IMR-90 (cell line): ENCODE measurements at regions not wholly inside any gene's neighbourhood (a gene's known extent, or its start where the extent isn't known, plus 50 kb on each side); places are given as distances from the start of the nearest gene placed in this dataset.
"Not testable (repeated sequence)": the region's sequence is repeated elsewhere in the genome, so short reads cannot be mapped to it uniquely, and the experiment has no call there.

Source experiments
- ATAC-seq: fragments of 200-7000 bp; cut with Tn5 transposase; 2 replicates; pipeline ENCODE4 v1.9.1; 2020; ENCODE audit warnings: low read depth, mild to moderate bottlenecking, moderate library complexity
- BruUV-seq: library from RNA; stranded (reverse); fragments of 400-500 nt; replicated peaks from 2 replicates; lab custom pipeline; 2021; lab: Mats Ljungman, UMichigan
- CTCF ChIA-PET: fragments of 300-600 bp; formaldehyde crosslinking; extraction: SDS; loops from one replicate; lab custom pipeline; 2021; ENCODE audit warnings: antibody characterized with exemption; lab: Yijun Ruan, JAX
- POLR2A ChIA-PET: fragments of 300-600 bp; sonication (Branson Sonifier 250); formaldehyde crosslinking; loops from one replicate; lab custom pipeline; 2022; ENCODE audit warnings: antibody characterized with exemption; ENCODE audit not compliant: unreplicated experiment; lab: Charles Lee
- DNase-seq: peaks from one replicate; pipeline ENCODE4 v3.0.0; 2013
- H2AFZ ChIP-seq: replicated peaks from 2 replicates; pipeline ENCODE3; 2013; ENCODE audit warnings: low read length, mild to moderate bottlenecking; ENCODE audit not compliant: poor library complexity
- H2AK5ac ChIP-seq: 2 replicates; pipeline ENCODE4 v1.6.1; 2013; ENCODE audit warnings: low read depth, low read length, inconsistent platforms
- H2AK9ac ChIP-seq: replicated peaks from 2 replicates; pipeline ENCODE3; 2013; ENCODE audit warnings: mild to moderate bottlenecking, low read depth, low read length, moderate library complexity; ENCODE audit not compliant: poor library complexity
- H2BK120ac ChIP-seq: 2 replicates; pipeline ENCODE4 v1.6.1; 2013; ENCODE audit warnings: low read depth, low read length, inconsistent platforms
- H2BK15ac ChIP-seq: 3 replicates; pipeline ENCODE4 v1.6.1; 2013; ENCODE audit warnings: low read depth, low read length, inconsistent platforms
- H2BK20ac ChIP-seq: 2 replicates; pipeline ENCODE4 v1.6.1; 2013; ENCODE audit warnings: low read depth, mild to moderate bottlenecking, inconsistent platforms, low read length, moderate library complexity
- H2BK5ac ChIP-seq: 2 replicates; pipeline ENCODE4 v1.6.1; 2013; ENCODE audit warnings: mild to moderate bottlenecking, low read depth, low read length, inconsistent platforms; ENCODE audit not compliant: poor library complexity, severe bottlenecking
- H3K14ac ChIP-seq: replicated peaks from 2 replicates; pipeline ENCODE4 v1.6.1; 2013; ENCODE audit warnings: low read depth, low read length, inconsistent platforms
- H3K18ac ChIP-seq: 2 replicates; pipeline ENCODE4 v1.6.1; 2013; ENCODE audit warnings: low read depth, low read length, control low read depth
- H3K23ac ChIP-seq: 2 replicates; pipeline ENCODE4 v1.6.1; 2013; ENCODE audit warnings: low read depth, low read length, inconsistent platforms
- H3K27ac ChIP-seq: 2 replicates; pipeline ENCODE4 v1.5.1; 2013; ENCODE audit warnings: mild to moderate bottlenecking, control low read depth, low read length; ENCODE audit not compliant: insufficient read depth
- H3K27me3 ChIP-seq: 2 replicates; pipeline ENCODE4 v1.6.1; 2013; ENCODE audit warnings: low read length; ENCODE audit not compliant: control insufficient read depth, insufficient read depth
- H3K36me3 ChIP-seq: 2 replicates; pipeline ENCODE4 v1.6.1; 2013; ENCODE audit warnings: low read length, mixed read lengths; ENCODE audit not compliant: control insufficient read depth, insufficient read depth
- H3K4ac ChIP-seq: 2 replicates; pipeline ENCODE4 v1.6.1; 2013; ENCODE audit warnings: low read depth, low read length, inconsistent platforms
- H3K4me1 ChIP-seq: 2 replicates; pipeline ENCODE4 v1.6.1; 2013; ENCODE audit warnings: low read length, mixed read lengths; ENCODE audit not compliant: control insufficient read depth, insufficient read depth
- H3K4me2 ChIP-seq: 2 replicates; pipeline ENCODE4 v1.6.1; 2013; ENCODE audit warnings: low read depth, mild to moderate bottlenecking, control low read depth, low read length, moderate library complexity
- H3K4me3 ChIP-seq: 2 replicates; pipeline ENCODE4 v1.5.1; 2013; ENCODE audit warnings: low read depth, mild to moderate bottlenecking, control low read depth, low read length, moderate library complexity; ENCODE audit not compliant: insufficient read depth
- H3K56ac ChIP-seq: 2 replicates; pipeline ENCODE4 v1.6.1; 2013; ENCODE audit warnings: low read length, inconsistent platforms; ENCODE audit not compliant: insufficient read depth; ENCODE audit errors: extremely low read depth
- H3K79me1 ChIP-seq, 2 experiments: 2 replicates each; pipeline ENCODE4 v1.6.1; 2013; ENCODE audit warnings: low read length in 2 of 2, inconsistent platforms in 1 of 2, low read depth in 1 of 2
- H3K9ac ChIP-seq: 2 replicates; pipeline ENCODE4 v1.6.1; 2013; ENCODE audit warnings: low read depth, low read length, control low read depth
- H3K9me1 ChIP-seq: 2 replicates; pipeline ENCODE4 v1.6.1; 2013; ENCODE audit warnings: low read length, inconsistent platforms; ENCODE audit not compliant: insufficient read depth
- H3K9me3 ChIP-seq: 2 replicates; pipeline ENCODE4 v1.6.1; 2013; ENCODE audit warnings: low read length; ENCODE audit not compliant: control insufficient read depth, insufficient read depth
- H4K20me1 ChIP-seq: 2 replicates; pipeline ENCODE4 v1.6.1; 2013; ENCODE audit warnings: low read length, inconsistent platforms; ENCODE audit not compliant: insufficient read depth
- H4K5ac ChIP-seq: 2 replicates; pipeline ENCODE4 v1.6.1; 2013; ENCODE audit warnings: mild to moderate bottlenecking, low read depth, low read length, control low read depth
- H4K8ac ChIP-seq, 2 experiments: 2 replicates each; pipeline ENCODE4 v1.6.1; 2013; ENCODE audit warnings: low read depth in 2 of 2, low read length in 2 of 2, control low read depth in 1 of 2, inconsistent platforms in 1 of 2
- H4K91ac ChIP-seq: 2 replicates; pipeline ENCODE4 v1.6.1; 2013; ENCODE audit warnings: low read depth, low read length, inconsistent platforms; ENCODE audit not compliant: insufficient read depth
- WGBS, 2 experiments: methylation state at CpG; one replicate each; pipeline versions ENCODE4 v1.1.5 to v1.1.7; 2013; ENCODE audit warnings: missing lambda C conversion rate in 2 of 2; ENCODE audit not compliant: insufficient read length in 1 of 2; ENCODE audit errors: extremely low coverage in 2 of 2; 5-methylcytosine and 5-hydroxymethylcytosine counted together
- dilution Hi-C: fragments of 300-500 bp; cut with HindIII; formaldehyde crosslinking; loops from one replicate; pipeline ENCODE4 v1.14.3; 2018; ENCODE audit warnings: low sequenced_read_pairs; ENCODE audit not compliant: unreplicated experiment
- in situ Hi-C: fragments of 300-500 bp; cut with MboI; formaldehyde crosslinking; loops from 3 replicates; pipeline ENCODE4 v1.14.3; 2019; ENCODE audit warnings: low sequenced_read_pairs, inconsistent platforms, mixed read lengths
- intact Hi-C: fragments of 100-400 bp; cut with micrococcal nuclease; formaldehyde crosslinking; loops from 2 replicates; pipeline ENCODE4 v1.10.0; 2022

DNA sequence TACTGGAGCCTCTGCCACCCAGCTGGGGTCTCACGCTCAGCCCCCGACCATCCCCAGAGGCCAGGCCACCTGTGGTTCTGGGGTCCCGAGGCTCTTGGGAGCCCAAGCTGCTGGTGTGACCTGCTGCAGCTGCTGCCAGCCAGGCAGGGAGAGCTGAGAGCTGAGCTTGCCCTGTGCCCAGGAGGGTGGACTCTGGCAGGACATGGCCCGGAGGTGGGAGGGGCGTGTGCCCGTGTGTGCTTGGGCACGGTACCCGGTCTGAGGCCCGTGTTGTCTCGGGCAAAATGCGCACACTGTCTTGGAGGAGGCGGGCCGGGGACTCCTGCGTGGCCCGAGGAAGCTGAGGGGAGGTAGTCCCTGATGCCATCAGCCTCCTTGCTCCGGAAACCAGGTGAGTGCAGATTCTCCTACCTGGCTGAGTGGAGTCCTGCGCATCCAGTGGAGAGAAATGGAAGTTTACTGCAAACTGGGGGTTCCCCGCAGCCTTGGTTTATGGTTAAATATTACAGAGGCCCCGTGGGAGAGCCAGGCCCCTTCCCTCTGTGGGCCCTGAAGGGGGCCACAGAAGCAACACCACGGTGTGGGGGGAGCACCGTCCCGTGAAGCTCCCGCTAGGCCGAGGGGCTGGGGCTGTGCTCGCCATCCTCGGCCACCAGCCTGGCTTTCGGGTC is 4380.8 kb upstream of the TPTE start:
- no CpG with 5 or more reads among the region's 27 CpGs for WGBS, 2 experiments
- DNase-seq, ATAC-seq, H2BK5ac ChIP-seq, H4K5ac ChIP-seq, H2AK5ac ChIP-seq, H2AK9ac ChIP-seq, H4K8ac ChIP-seq, H3K79me1 ChIP-seq, H3K4me2 ChIP-seq, H3K23ac ChIP-seq, H2AFZ ChIP-seq, H3K56ac ChIP-seq, H3K36me3 ChIP-seq, H4K91ac ChIP-seq, H3K4ac ChIP-seq, H3K4me3 ChIP-seq, H3K18ac ChIP-seq, H3K4me1 ChIP-seq, H2BK15ac ChIP-seq, CTCF ChIA-PET, H3K14ac ChIP-seq, H3K27ac ChIP-seq, H3K9me1 ChIP-seq, H4K20me1 ChIP-seq, H3K27me3 ChIP-seq, H3K9me3 ChIP-seq, POLR2A ChIA-PET, in situ Hi-C loops, H2BK120ac ChIP-seq, intact Hi-C loops, H2BK20ac ChIP-seq, BruUV-seq, dilution Hi-C loops, H3K9ac ChIP-seq: not testable (repeated sequence)

- POLR2A ChIA-PET, BruUV-seq, CTCF ChIA-PET, H3K18ac ChIP-seq, H3K4me3 ChIP-seq, H3K4ac ChIP-seq, H4K8ac ChIP-seq, H2BK20ac ChIP-seq, H2AK9ac ChIP-seq, H3K9ac ChIP-seq, H2BK15ac ChIP-seq, H3K4me2 ChIP-seq, H4K91ac ChIP-seq, H3K36me3 ChIP-seq, H3K79me1 ChIP-seq, DNase-seq, in situ Hi-C loops, H2AFZ ChIP-seq, H3K9me3 ChIP-seq, H3K9me1 ChIP-seq, intact Hi-C loops, H3K56ac ChIP-seq, H2AK5ac ChIP-seq, H2BK5ac ChIP-seq, H2BK120ac ChIP-seq, H3K23ac ChIP-seq, H3K14ac ChIP-seq, H3K27ac ChIP-seq, H4K5ac ChIP-seq, H3K27me3 ChIP-seq, dilution Hi-C loops, H4K20me1 ChIP-seq, H3K4me1 ChIP-seq: not testable (repeated sequence)
- ATAC-seq, result peak; percentile 41; the same call in 1 of the 2 replicates
- WGBS, 2 experiments, result no CpG with 5 or more reads among the region's 14 CpGs
Measured at GRCh38 chr21:6141138-6141474, 4380.3 kb upstream of the TPTE start.
